NCI-H2107 treated with DMSO at 0.1 percent for 48 hours (cell line): ENCODE measurements at regions not wholly inside any gene's neighbourhood (a gene's known extent, or its start where the extent isn't known, plus 50 kb on each side); places are given as distances from the start of the nearest gene placed in this dataset.

Experiments
- DNase-seq: peaks from one replicate; lab custom pipeline; 2025; ENCODE audit not compliant: unreplicated experiment; lab: John Stamatoyannopoulos, UW

GRCh38 chr4:28148221-28148620 lies 1287.6 kb downstream of the STIM2 start:
- no peak for DNase-seq

DNA sequence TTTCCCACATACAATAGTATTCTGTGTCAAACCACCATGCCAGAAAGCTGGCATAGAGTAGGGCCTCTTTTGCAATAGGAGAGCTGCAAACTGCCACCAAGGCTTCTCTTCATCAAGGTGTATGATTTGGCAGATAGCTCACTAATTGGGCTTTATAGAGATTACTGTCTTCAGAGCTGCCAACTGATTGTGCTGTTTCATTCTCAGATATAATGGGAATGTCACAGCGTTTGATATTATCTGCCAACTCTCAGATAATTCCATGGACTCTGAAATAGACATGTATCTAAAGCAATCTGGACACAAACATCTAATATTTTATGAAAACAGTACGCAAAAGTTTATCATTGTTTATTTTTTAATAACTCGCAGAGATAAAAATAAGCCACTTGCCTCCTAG lies 1289.1 kb downstream of the STIM2 start:
- DNase-seq, result no peak

DNA sequence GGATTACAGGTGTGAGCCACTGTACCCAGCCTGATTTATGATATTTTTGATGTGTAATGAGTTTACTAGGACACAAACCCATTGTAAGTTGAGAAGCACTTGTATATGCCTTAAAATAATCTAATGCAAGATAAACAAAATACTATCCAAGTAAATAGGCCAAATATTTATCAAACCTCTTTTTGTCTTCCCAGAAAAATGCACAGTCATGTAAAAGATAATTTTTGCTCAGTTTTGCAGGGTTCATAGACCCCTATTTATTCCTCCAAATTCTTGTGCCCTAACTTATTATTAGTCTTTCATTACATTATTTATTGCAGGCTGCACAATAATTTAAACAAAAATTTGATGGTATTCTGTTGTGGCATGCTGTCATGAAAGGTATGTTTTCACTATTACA lies 1290.7 kb downstream of the STIM2 start:
- DNase-seq, result no peak

DNA sequence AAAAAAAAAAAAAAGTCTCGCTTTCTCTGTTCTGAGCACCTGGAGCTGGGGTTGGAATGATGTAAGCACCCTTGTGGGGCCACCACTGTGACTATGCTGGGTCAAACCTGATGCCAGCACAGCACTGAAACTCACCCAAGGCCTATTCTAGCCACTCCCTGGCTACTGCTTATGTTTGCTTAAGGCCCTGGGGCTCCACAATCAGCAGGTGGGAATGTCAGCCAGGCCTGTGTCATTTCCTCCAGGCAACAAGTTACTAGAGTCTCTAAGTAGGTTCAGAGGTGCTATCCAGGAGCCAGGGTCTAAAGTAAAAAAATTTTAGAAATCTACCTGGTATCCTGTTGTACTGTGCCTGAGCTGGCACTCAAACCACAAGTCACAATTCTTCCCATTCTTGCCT lies 1306.8 kb downstream of the STIM2 start:
- no peak for DNase-seq

DNA sequence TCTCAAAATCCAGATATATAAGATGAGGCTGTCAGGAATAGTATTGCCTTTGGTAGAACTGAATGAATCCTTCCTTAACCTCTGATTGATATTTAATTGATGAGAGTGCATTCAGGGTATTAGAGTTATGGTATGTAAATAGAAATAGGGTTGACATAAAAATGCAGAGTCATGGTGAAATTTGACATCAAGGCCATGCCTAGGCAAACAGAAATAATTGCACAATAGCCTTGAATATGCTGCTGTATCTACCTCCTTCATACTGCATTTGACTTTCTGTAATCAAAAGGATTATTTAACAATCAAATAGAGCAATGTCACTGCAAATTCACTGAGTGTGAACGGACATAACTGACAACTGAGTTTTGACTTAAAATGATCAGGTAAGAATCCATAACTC lies 1316.3 kb downstream of the STIM2 start:
- DNase-seq, result no peak

GRCh38 chr4:28177641-28178040 lies 1317.0 kb downstream of the STIM2 start:
- no peak for DNase-seq

DNA sequence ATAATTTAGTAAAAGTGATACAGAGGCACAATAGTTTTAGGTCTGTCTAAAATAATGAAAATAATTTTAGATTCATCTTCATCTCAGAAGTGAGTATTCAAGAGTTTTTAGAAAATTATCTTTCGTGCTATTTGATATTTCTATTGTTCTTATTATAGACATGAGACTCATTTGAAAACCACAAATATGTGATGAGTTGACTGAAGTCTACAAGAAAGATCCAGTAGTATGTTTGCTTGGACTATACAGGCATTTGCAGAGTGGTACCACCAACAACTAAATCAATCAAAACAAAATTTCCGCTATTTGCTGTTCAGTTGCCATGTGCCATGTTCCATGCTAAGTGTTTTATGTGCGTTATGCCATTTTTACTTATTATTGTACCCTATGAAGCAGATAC lies 1318.5 kb downstream of the STIM2 start:
- DNase-seq, result no peak

DNA sequence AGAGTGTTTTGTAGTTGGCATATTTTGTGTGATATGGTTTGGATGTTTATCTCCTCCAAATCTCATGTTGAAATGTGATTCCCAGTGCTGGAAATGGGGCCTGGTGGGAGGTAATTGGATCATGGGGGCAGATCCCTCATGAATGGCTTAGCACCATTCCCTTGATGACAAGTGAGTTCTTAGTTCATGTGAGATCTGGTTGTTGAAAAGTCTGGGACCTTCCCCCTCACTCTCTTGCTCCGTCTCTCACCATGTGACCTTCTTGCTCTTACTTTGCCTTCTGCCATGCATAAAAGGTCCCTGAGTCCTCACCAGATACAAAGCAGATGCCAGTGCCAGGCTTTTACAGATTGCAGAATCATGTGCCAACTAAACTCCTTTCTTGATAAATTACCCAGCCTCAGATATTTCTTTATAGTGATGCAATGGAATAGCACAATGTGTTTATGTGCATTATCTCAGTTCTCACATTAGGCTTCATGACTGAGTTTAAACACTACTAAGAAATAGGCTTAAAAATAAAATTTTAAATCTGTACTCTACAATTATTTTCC lies 1348.8 kb downstream of the STIM2 start:
- no peak for DNase-seq

DNA sequence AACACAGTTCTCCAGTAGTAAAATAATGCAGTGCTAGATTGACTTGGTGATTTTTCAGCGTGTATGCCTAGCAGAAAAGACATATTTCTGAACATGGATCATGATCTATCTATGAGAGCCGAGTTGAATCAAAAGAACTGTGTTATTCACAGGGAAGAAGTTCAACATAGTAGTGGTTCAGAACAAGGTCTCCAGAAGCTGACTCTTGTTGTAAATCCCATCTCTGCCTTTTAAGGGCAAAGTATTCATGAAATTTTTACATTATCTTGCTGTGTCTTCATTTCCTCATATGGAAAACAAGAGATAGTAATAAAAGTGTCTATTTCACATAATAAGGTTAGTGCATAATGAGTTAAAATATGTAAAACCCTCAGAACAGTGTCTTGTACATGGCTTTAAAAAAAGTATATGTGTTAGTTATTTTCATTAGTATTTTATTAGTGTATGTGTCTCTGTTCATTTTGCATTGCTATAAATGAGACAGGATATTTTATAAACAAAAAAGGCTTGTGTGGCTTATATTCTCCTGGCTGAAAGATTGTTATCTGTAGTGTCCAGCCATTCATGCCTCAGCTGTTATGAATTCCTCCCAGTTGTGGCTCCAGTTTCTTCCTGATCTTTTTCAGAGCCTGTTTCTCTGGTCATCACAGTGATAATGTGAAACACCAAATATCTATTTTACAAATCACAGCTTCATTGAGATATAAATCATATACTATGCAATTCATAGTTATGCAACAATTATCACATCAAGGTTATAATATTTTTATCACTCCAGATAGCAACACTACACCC lies 1351.2 kb downstream of the STIM2 start:
- DNase-seq, result no peak

DNA sequence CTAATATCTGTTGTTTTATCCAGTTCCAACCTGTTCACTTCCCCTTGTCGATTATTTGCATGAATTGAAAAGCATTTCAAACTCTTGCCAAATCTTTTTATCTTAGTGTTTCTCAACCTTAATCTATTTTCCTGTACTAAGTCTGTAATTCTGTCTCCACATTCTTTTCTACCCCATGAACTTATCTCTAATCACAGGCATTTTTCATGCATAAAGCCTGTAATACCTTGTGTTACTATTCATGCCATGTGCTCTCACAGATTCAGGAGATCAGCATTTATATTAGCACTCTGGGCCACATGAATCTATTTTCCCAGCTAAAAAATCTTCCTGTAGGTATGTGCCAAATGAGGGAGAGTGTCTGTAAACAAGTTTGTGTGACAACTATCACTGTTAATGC lies 1360.9 kb downstream of the STIM2 start:
- no peak for DNase-seq

- DNase-seq, result peak; percentile 11
Observed at GRCh38 chr4:28225050-28225449, 1364.4 kb downstream of the STIM2 start.

DNA sequence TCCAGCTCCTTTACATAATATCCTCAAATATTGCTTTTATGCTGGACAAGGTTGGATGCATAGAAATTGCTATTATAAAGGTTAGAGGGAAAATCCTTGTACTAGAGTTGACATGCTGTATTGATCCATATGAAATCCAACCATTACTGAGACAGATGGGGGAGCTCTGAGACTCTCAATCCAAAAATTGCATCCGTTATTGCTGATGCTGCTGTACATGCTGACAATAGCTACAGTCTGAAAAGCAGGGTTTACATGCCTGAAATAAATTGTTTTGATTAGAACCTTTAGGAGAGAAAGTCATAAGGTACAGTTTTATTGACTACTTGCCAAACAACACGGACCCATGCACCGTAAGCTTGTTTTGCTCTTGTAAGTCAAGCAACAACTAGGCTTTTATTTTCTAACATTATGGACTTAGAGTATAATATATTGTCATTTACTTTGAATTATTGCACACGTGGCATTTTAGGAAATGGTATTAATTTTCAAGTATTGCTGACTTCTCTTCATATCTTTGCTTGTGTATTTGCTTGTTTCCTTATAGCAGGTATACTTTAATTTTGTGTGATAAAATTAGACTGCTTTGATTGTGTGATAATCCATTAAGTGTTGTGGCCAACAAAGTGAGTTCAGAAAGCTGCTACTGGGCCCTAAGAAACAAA lies 1365.2 kb downstream of the STIM2 start:
- DNase-seq, result no peak

GRCh38 chr4:28226962-28227361 lies 1366.3 kb downstream of the STIM2 start:
- DNase-seq, result no peak

DNA sequence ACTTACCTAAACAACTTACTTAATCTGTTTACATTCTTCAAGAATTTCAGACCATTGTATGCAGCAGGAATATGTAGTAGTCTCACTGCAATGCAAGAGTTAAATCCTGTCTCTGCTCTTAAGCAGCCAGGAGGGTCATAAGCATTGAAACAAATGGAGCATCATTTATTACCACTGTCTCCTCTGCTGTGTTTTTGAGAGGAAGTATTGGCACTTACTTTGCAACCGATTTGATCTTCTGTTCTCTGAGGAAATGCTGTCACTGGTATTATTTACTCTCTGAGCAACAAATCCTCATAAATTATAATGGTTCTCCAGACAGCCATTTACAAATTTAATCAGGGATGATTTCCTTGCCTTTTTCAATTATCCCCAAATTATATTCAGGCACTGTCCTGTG lies 1367.1 kb downstream of the STIM2 start:
- no peak for DNase-seq

GRCh38 chr4:28228561-28229491 lies 1368.2 kb downstream of the STIM2 start:
- DNase-seq, result no peak

- DNase-seq, result no peak
Observed at GRCh38 chr4:28232376-28232775, 1371.7 kb downstream of the STIM2 start.

- no peak for DNase-seq
Observed at GRCh38 chr4:28232951-28233350, 1372.3 kb downstream of the STIM2 start.

GRCh38 chr4:28233724-28234123 lies 1373.1 kb downstream of the STIM2 start:
- DNase-seq, result no peak

DNA sequence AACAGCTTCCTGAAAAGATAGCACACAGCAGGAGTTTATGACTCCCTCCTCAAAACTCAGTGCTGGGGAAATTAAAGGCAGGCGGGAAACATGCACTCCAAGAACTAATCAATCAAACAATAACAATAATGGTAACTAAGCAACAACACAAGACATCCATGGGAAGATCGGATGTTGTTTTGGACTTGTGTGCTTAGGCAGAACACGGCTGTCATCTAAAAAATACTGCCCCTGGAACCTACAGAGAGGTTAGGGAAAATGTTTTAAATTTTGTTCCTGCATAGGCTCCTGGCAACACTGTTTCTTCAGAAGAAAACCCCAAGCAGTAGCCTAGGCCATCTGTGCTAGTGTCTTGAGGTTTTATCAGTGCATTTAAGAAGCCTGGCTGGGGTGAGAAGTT lies 1378.2 kb downstream of the STIM2 start:
- DNase-seq, result no peak

GRCh38 chr4:28241021-28241420 lies 1380.4 kb downstream of the STIM2 start:
- no peak for DNase-seq

- DNase-seq, result no peak
Observed at GRCh38 chr4:28247805-28248204, 1387.2 kb downstream of the STIM2 start.
